ENCODE measurements at regions not wholly inside any gene's neighbourhood (a gene's known extent, or its start where the extent isn't known, plus 50 kb on each side); places are given as distances from the start of the nearest gene placed in this dataset.

GRCh38 chr18:27704736-27705361, 472.1 kb downstream of the CDH2 start:
- no peak for FAIRE-seq

GRCh38 chr18:27699137-27699536, 477.8 kb downstream of the CDH2 start:
- FAIRE-seq = no peak
- no peak for DNase-seq (ENCODE audit: insufficient read length, low spot score)

More at GRCh38 chr18:27704736-27705361, 472.1 kb downstream of the CDH2 start:
- DNase-seq (ENCODE audit: insufficient read length, low spot score) = no peak

GRCh38 chr18:27696148-27696547, 480.8 kb downstream of the CDH2 start:
- DNase-seq (ENCODE audit: insufficient read length, low spot score) (no peak), FAIRE-seq (no peak)

- FAIRE-seq (no peak), DNase-seq (ENCODE audit: insufficient read length, low spot score) (no peak)
These were observed 481.4 kb downstream of the CDH2 start for GRCh38 chr18:27695503-27695902.

- DNase-seq (ENCODE audit: insufficient read length, low spot score) (no peak), FAIRE-seq (no peak)
These were observed 481.9 kb downstream of the CDH2 start for GRCh38 chr18:27695052-27695451.

- DNase-seq (ENCODE audit: insufficient read length, low spot score) (no peak), FAIRE-seq (no peak)
These were observed 488.3 kb downstream of the CDH2 start for GRCh38 chr18:27688581-27688980.

- DNase-seq (ENCODE audit: insufficient read length, low spot score) (no peak), FAIRE-seq (no peak)
These were observed 489.5 kb downstream of the CDH2 start for GRCh38 chr18:27687351-27687979.

GRCh38 chr18:27685807-27686412, 491.0 kb downstream of the CDH2 start:
- FAIRE-seq (no peak), DNase-seq (ENCODE audit: insufficient read length, low spot score) (no peak)

GRCh38 chr18:27685091-27685490, 491.8 kb downstream of the CDH2 start:
- DNase-seq (ENCODE audit: insufficient read length, low spot score) = no peak
- FAIRE-seq = no peak

- FAIRE-seq (no peak), DNase-seq (ENCODE audit: insufficient read length, low spot score) (no peak)
These were observed 489.3 kb upstream of the CHST9 start for GRCh38 chr18:27674411-27674810.

GRCh38 chr18:27673861-27674260, 488.8 kb upstream of the CHST9 start:
- DNase-seq (ENCODE audit: insufficient read length, low spot score) (no peak), FAIRE-seq (no peak)

- no peak for DNase-seq (ENCODE audit: insufficient read length, low spot score)
- no peak for FAIRE-seq
These were observed 483.1 kb upstream of the CHST9 start for GRCh38 chr18:27668158-27668557.

GRCh38 chr18:27667064-27667463, 482.0 kb upstream of the CHST9 start:
- no peak for FAIRE-seq
- DNase-seq (ENCODE audit: insufficient read length, low spot score) = no peak

GRCh38 chr18:27666016-27666415, 480.9 kb upstream of the CHST9 start:
- DNase-seq (ENCODE audit: insufficient read length, low spot score) (no peak), FAIRE-seq (no peak)

- FAIRE-seq (no peak), DNase-seq (ENCODE audit: insufficient read length, low spot score) (no peak)
These were observed 480.2 kb upstream of the CHST9 start for GRCh38 chr18:27665264-27665799.

- FAIRE-seq = no peak
These were observed 477.8 kb upstream of the CHST9 start for GRCh38 chr18:27662949-27663348.

GRCh38 chr18:27662537-27662936, 477.4 kb upstream of the CHST9 start:
- DNase-seq (ENCODE audit: insufficient read length, low spot score) (no peak), FAIRE-seq (no peak)

More at GRCh38 chr18:27662949-27663348, 477.8 kb upstream of the CHST9 start:
- DNase-seq (ENCODE audit: insufficient read length, low spot score) = no peak

GRCh38 chr18:27661320-27662018, 476.4 kb upstream of the CHST9 start:
- DNase-seq (ENCODE audit: insufficient read length, low spot score) = no peak
- no peak for FAIRE-seq

- DNase-seq (ENCODE audit: insufficient read length, low spot score) (no peak), FAIRE-seq (no peak)
These were observed 471.8 kb upstream of the CHST9 start for GRCh38 chr18:27656905-27657304.

- FAIRE-seq = no peak
These were observed 471.2 kb upstream of the CHST9 start for GRCh38 chr18:27656167-27656778.

GRCh38 chr18:27653247-27653646, 468.1 kb upstream of the CHST9 start:
- DNase-seq (ENCODE audit: insufficient read length, low spot score) (no peak), FAIRE-seq (no peak)

More at GRCh38 chr18:27656167-27656778, 471.2 kb upstream of the CHST9 start:
- DNase-seq (ENCODE audit: insufficient read length, low spot score) = no peak
